CD14-positive monocyte (primary cell): ENCODE measurements at regions not wholly inside any gene's neighbourhood (a gene's known extent, or its start where the extent isn't known, plus 50 kb on each side); places are given as distances from the start of the nearest gene placed in this dataset.

Experiments used
- DNase-seq, 3 donors: peaks; one replicate each; pipeline ENCODE4 v3.0.0-alpha.2; 2011 to 2022
- H2AFZ ChIP-seq: 2 replicates; pipeline ENCODE4 v1.6.0; 2012; ENCODE audit warnings: mild to moderate bottlenecking, low read depth, low read length, inconsistent platforms; ENCODE audit not compliant: insufficient read depth, poor library complexity, severe bottlenecking
- H3K27ac ChIP-seq, 2 donors: 1 replicate in 1 of 2; 2 replicates in 1 of 2; pipeline ENCODE4 v1.5.1; 2012 to 2013; ENCODE audit warnings: low read length in 2 of 2, control low read depth in 1 of 2, inconsistent platforms in 1 of 2, low read depth in 1 of 2, mild to moderate bottlenecking in 1 of 2
- H3K27me3 ChIP-seq, 2 donors: one replicate each; pipeline versions ENCODE4 v1.6.0 to v1.6.1; 2011 to 2013; ENCODE audit warnings: low read length in 2 of 2; ENCODE audit not compliant: control insufficient read depth in 2 of 2, insufficient read depth in 2 of 2
- H3K36me3 ChIP-seq, 2 donors: replicated peaks in 1 of 2; 1 replicate in 1 of 2; 2 replicates in 1 of 2; pipeline versions ENCODE4 v1.5.1 to v1.6.1; 2012 to 2013; ENCODE audit warnings: low read length in 2 of 2, control low read depth in 1 of 2, inconsistent platforms in 1 of 2, mild to moderate bottlenecking in 1 of 2; ENCODE audit not compliant: insufficient read depth in 2 of 2, control insufficient read depth in 1 of 2
- H3K4me1 ChIP-seq, 2 donors: 1 replicate in 1 of 2; 2 replicates in 1 of 2; pipeline versions ENCODE4 v1.5.1 to v1.6.1; 2012 to 2013; ENCODE audit warnings: low read length in 2 of 2, control low read depth in 1 of 2, inconsistent platforms in 1 of 2, mild to moderate bottlenecking in 1 of 2, moderate library complexity in 1 of 2; ENCODE audit not compliant: insufficient read depth in 2 of 2, control insufficient read depth in 1 of 2
- H3K4me2 ChIP-seq: replicated peaks from 2 replicates; pipeline ENCODE3; 2012; ENCODE audit warnings: low read length, moderate library complexity, mild to moderate bottlenecking; ENCODE audit not compliant: poor library complexity, severe bottlenecking; ENCODE audit errors: extremely low read depth
- H3K4me3 ChIP-seq, 3 experiments: fragments of 200-600 bp in 1 of 3; sonication (generic) in 1 of 3; replicated peaks in 1 of 3; 1 replicate in 2 of 3; 2 replicates in 1 of 3; pipeline ENCODE4 v1.5.1; 2011 to 2013; ENCODE audit warnings: low read length in 3 of 3, mild to moderate bottlenecking in 3 of 3, control low read depth in 2 of 3, low read depth in 2 of 3, inconsistent platforms in 1 of 3, moderate library complexity in 1 of 3
- H3K79me2 ChIP-seq: 2 replicates; pipeline ENCODE4 v1.6.0; 2012; ENCODE audit warnings: mild to moderate bottlenecking, control low read depth, inconsistent platforms, low read length, moderate library complexity; ENCODE audit not compliant: insufficient read depth
- H3K9ac ChIP-seq: 2 replicates; pipeline ENCODE4 v1.6.0; 2017; ENCODE audit warnings: low read length, mild to moderate bottlenecking; ENCODE audit not compliant: insufficient read depth, poor library complexity, severe bottlenecking
- H3K9me3 ChIP-seq, 2 donors: replicated peaks in 1 of 2; 1 replicate in 1 of 2; 2 replicates in 1 of 2; pipeline versions ENCODE4 v1.5.1 to v1.6.1; 2012 to 2013; ENCODE audit warnings: low read length in 2 of 2, control low read depth in 1 of 2; ENCODE audit not compliant: control insufficient read depth in 1 of 2, insufficient read depth in 1 of 2
- H4K20me1 ChIP-seq: 2 replicates; pipeline ENCODE4 v1.6.0; 2012; ENCODE audit warnings: mild to moderate bottlenecking, low read length, control low read depth, moderate library complexity; ENCODE audit not compliant: insufficient read depth
- H3K27ac Mint-ChIP-seq, 7 donors: one replicate each; pipeline ENCODE4 v1.8.0; 2020; ENCODE audit warnings: mild to moderate bottlenecking in 7 of 7, mixed read lengths in 7 of 7, moderate library complexity in 6 of 7, inconsistent platforms in 2 of 7
- H3K27me3 Mint-ChIP-seq, 3 donors: one replicate each; pipeline ENCODE4 v1.8.0; 2021 to 2022; ENCODE audit warnings: low read depth in 3 of 3, mild to moderate bottlenecking in 3 of 3, mixed read lengths in 3 of 3, moderate library complexity in 3 of 3, inconsistent platforms in 1 of 3
- H3K36me3 Mint-ChIP-seq, 2 donors: one replicate each; pipeline ENCODE4 v1.8.0; 2020; ENCODE audit warnings: mixed read lengths in 2 of 2, inconsistent platforms in 1 of 2, mild to moderate bottlenecking in 1 of 2
- H3K4me1 Mint-ChIP-seq: one replicate; pipeline ENCODE4 v1.8.0; 2020; ENCODE audit warnings: mild to moderate bottlenecking, mixed read lengths
- H3K4me3 Mint-ChIP-seq, 2 donors: one replicate each; pipeline ENCODE4 v1.8.0; 2020; ENCODE audit warnings: mild to moderate bottlenecking in 2 of 2, mixed read lengths in 2 of 2, moderate library complexity in 1 of 2
- H3K9me3 Mint-ChIP-seq, 7 donors: one replicate each; pipeline ENCODE4 v1.8.0; 2020 to 2022; ENCODE audit warnings: mixed read lengths in 7 of 7, mild to moderate bottlenecking in 6 of 7, moderate library complexity in 6 of 7, inconsistent platforms in 2 of 7
- CTCF ChIP-seq: fragments of 200-600 bp; IDR thresholded peaks from one replicate; pipeline ENCODE4 v1.8.0; 2022; ENCODE audit warnings: antibody characterized with exemption, mild to moderate bottlenecking
- WGBS: methylation state at CpG from one replicate; pipeline ENCODE4 v1.1.5; 2013; ENCODE audit warnings: missing lambda C conversion rate; ENCODE audit not compliant: insufficient coverage; 5-methylcytosine and 5-hydroxymethylcytosine counted together
- intact Hi-C, 2 donors: fragments of 100-400 bp; cut with micrococcal nuclease; formaldehyde crosslinking; loops; one replicate each; pipeline versions ENCODE4 v1.15.0 to v1.15.1; 2023

DNA sequence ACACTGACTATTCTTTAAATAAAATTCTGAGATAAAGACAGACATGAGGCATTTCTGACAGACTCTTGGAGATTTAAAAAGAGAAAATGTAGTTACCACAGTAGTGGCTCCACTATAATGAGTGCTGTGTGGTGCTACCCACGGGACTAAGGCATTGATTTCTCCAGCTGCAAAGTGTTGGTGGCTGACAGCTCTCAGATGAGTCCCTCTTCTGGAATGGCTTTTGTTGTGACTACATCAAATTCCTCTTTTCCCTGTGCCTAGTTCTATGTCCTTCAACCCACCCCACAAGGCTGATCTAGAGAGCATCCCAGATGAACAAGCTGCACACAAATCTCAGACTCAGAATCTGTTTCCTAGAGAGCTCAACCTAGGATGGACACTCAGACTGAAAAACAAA is 884.8 kb upstream of the ZEB2 start:
- Histone ChIP-seq H3K4me2 (no peak overlapping the region), H2AFZ (no peak overlapping the region), H3K36me3 (no peaks in the 10 kb centered on the region), H3K27me3 (no peaks in the 10 kb centered on the region), H3K79me2 (no peaks in the 10 kb centered on the region), H3K4me3 (no peak overlapping the region), H4K20me1 (no peaks in the 10 kb centered on the region), H3K4me1 (no peaks in the 10 kb centered on the region), H3K9me3 (no peaks in the 10 kb centered on the region), H3K9ac (no peak overlapping the region), H3K27ac (no peak overlapping the region)
- WGBS, result no CpG with 5 or more reads among the region's 1 CpG
- intact Hi-C loops, result no loop called here
- Mint-ChIP-seq H3K27ac (no peak overlapping the region), H3K27me3 (no peaks in the 10 kb centered on the region), H3K4me1 (no peaks in the 10 kb centered on the region), H3K4me3 (no peak overlapping the region), H3K36me3 (peaks cover 0 to 7% of the 10 kb centered on the region in 2 donors), H3K9me3 (peaks cover 0 to 5% (median 0%) of the 10 kb centered on the region in 7 donors)
- no peak for DNase-seq
- TF ChIP-seq CTCF, result no peak

DNA sequence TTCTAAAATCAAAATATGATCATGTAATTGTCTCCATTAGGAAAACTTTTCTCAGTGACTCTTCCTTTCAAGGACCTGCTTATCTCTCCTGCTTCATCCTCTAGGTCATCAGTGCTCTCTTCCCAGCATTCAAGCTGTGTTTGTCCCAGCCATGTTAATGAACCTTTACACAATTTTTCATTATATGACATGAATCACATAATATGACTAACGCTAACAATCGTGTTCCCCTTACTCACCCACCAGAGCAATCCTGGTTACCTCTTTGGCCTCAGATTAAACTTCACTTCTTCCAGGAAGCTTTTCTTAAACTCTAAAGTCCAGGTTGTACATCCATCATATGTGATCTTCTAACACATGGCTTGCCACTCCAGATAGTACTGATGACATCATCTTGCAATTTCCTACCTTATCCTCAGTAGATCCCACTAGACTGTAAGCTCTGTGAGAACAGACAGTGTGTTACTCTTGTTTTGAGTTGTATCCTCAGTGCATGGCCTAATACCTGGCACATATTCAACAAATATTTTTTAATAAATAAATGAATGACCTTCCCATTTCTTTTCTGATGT is 882.9 kb upstream of the ZEB2 start:
- DNase-seq, result no peak
- Histone ChIP-seq H2AFZ (no peak overlapping the region), H3K27ac (no peak overlapping the region), H3K4me1 (no peaks in the 10 kb centered on the region), H3K9ac (no peak overlapping the region), H4K20me1 (no peaks in the 10 kb centered on the region), H3K4me3 (no peak overlapping the region), H3K4me2 (no peak overlapping the region), H3K79me2 (no peaks in the 10 kb centered on the region), H3K27me3 (no peaks in the 10 kb centered on the region), H3K9me3 (no peaks in the 10 kb centered on the region), H3K36me3 (no peaks in the 10 kb centered on the region)
- Mint-ChIP-seq H3K27me3 (no peaks in the 10 kb centered on the region), H3K4me1 (no peaks in the 10 kb centered on the region), H3K9me3 (peaks cover 0 to 5% (median 0%) of the 10 kb centered on the region in 7 donors), H3K36me3 (peaks cover 0 to 2% of the 10 kb centered on the region in 2 donors), H3K27ac (no peak overlapping the region), H3K4me3 (no peak overlapping the region)
- TF ChIP-seq CTCF, result no peak
- intact Hi-C loops, result no loop called here
- 100% methylated on average over 2 of the region's 2 CpGs for WGBS
